ENCODE measurements at regions not wholly inside any gene's neighbourhood (a gene's known extent, or its start where the extent isn't known, plus 50 kb on each side); places are given as distances from the start of the nearest gene placed in this dataset.

- Histone ChIP-seq H3K4me1 (replicated peaks in 1 of 2; ENCODE audit: control insufficient read depth in 2 of 2, insufficient read depth in 2 of 2, low read length in 2 of 2) (no peaks in the 10 kb centered on the region), H3K36me3 (ENCODE audit: control insufficient read depth, insufficient read depth, low read length) (no peaks in the 10 kb centered on the region), H3K27me3 (ENCODE audit: control insufficient read depth in 2 of 2, insufficient read depth in 2 of 2, low read length in 2 of 2) (no peaks in the 10 kb centered on the region), H3K27ac (ENCODE audit: extremely low read depth, low read depth, low read length) (no peak overlapping the region), H4K20me1 (replicated peaks; ENCODE audit: control insufficient read depth, insufficient read depth, low read length) (no peaks in the 10 kb centered on the region), H3K9me3 (replicated peaks; ENCODE audit: control insufficient read depth, insufficient read depth, low read depth, low read length) (no peaks in the 10 kb centered on the region), H3K79me2 (ENCODE audit: control insufficient read depth, insufficient read depth, low read length) (no peaks in the 10 kb centered on the region), H3K4me3 (no peak overlapping the region), H3K4me2 (ENCODE audit: insufficient read depth, low read length) (no peak overlapping the region), H3K9me1 (ENCODE audit: control insufficient read depth, insufficient read depth, low read length) (no peaks in the 10 kb centered on the region), H2AFZ (ENCODE audit: low read depth, low read length) (no peak overlapping the region), H3K9ac (ENCODE audit: insufficient read depth in 1 of 2, low read depth in 2 of 2, low read length in 2 of 2) (no peak overlapping the region)
- ATAC-seq = no peak
- no peak for DNase-seq (ENCODE audit: extremely low read depth in 1 of 4, low spot score in 3 of 4)
- WGBS (ENCODE audit: insufficient coverage, low coverage, missing lambda C conversion rate) = 0% methylated on average over 3 of the region's 3 CpGs
- ChIA-PET CTCF (ENCODE audit: low intra/inter-chr PET ratio) (no interaction called here), POLR2A (no interaction called here)
- TF ChIP-seq MCM2 (IDR thresholded peaks at IDR 0.05; ENCODE audit: low read depth) (no peak), NONO (IDR thresholded peaks at IDR 0.05; ENCODE audit: low read depth in 2 of 2, low read length in 1 of 2) (no peak), MBD2 (IDR thresholded peaks at IDR 0.05; ENCODE audit: borderline replicate concordance, low read depth) (no peak), YY1 (IDR thresholded peaks at IDR 0.05; ENCODE audit: borderline replicate concordance in 1 of 3, control insufficient read depth in 1 of 3, extremely low read depth in 1 of 3, insufficient read depth in 3 of 3, insufficient read length in 1 of 3, insufficient replicate concordance in 2 of 3, low read depth in 1 of 3, low read length in 2 of 3) (no peak)
- BruUV-seq (replicated peaks) = no TSS peak
- intact Hi-C loops (cut with micrococcal nuclease) (no loop called here), in situ Hi-C loops (cut with MboI) (no loop called here)
- no peak for FAIRE-seq
Observed at GRCh38 chr14:26385310-26385709, 212.5 kb downstream of the NOVA1 start.

GRCh38 chr14:26382901-26383685 is 214.7 kb downstream of the NOVA1 start:
- BruUV-seq (replicated peaks) = no TSS peak
- POLR2A ChIA-PET = no interaction called here
- FAIRE-seq (no peak), ATAC-seq (no peak), DNase-seq (ENCODE audit: extremely low read depth in 1 of 4, low spot score in 3 of 4) (no peak)
- no peaks in the 10 kb centered on the region for H4K20me1 ChIP-seq (replicated peaks; ENCODE audit: control insufficient read depth, insufficient read depth, low read length)
- H3K9ac ChIP-seq (ENCODE audit: insufficient read depth in 1 of 2, low read depth in 2 of 2, low read length in 2 of 2) = no peak overlapping the region
- no peaks in the 10 kb centered on the region for H3K36me3 ChIP-seq (ENCODE audit: control insufficient read depth, insufficient read depth, low read length)
- no peaks in the 10 kb centered on the region for H3K79me2 ChIP-seq (ENCODE audit: control insufficient read depth, insufficient read depth, low read length)
- H3K9me3 ChIP-seq (replicated peaks; ENCODE audit: control insufficient read depth, insufficient read depth, low read depth, low read length) = no peaks in the 10 kb centered on the region
- no peak overlapping the region for H3K27ac ChIP-seq (ENCODE audit: extremely low read depth, low read depth, low read length)
- H3K27me3 ChIP-seq (ENCODE audit: control insufficient read depth in 2 of 2, insufficient read depth in 2 of 2, low read length in 2 of 2) = no peaks in the 10 kb centered on the region
- in situ Hi-C loops (cut with MboI) (no loop called here), intact Hi-C loops (cut with micrococcal nuclease) (no loop called here)
- CTCF ChIA-PET (ENCODE audit: low intra/inter-chr PET ratio) = no interaction called here
- no peaks in the 10 kb centered on the region for H3K4me1 ChIP-seq (replicated peaks in 1 of 2; ENCODE audit: control insufficient read depth in 2 of 2, insufficient read depth in 2 of 2, low read length in 2 of 2)
- 0% methylated on average over 4 of the region's 6 CpGs for WGBS (ENCODE audit: insufficient coverage, low coverage, missing lambda C conversion rate)
- no peaks in the 10 kb centered on the region for H3K9me1 ChIP-seq (ENCODE audit: control insufficient read depth, insufficient read depth, low read length)
- no peak overlapping the region for H3K4me2 ChIP-seq (ENCODE audit: insufficient read depth, low read length)
- no peak overlapping the region for H2AFZ ChIP-seq (ENCODE audit: low read depth, low read length)
- H3K4me3 ChIP-seq = no peak overlapping the region
- no peak for TF ChIP-seq HOXB6 (CRISPR knock-in tag; IDR thresholded peaks at IDR 0.05; ENCODE audit: borderline replicate concordance)

All from K562 (cell line).